ENCODE measurements at regions not wholly inside any gene's neighbourhood (a gene's known extent, or its start where the extent isn't known, plus 50 kb on each side); places are given as distances from the start of the nearest gene placed in this dataset.

GRCh38 chr7:118573085-118573484 is 348.6 kb downstream of the ANKRD7 start:
- no peak for DNase-seq (ENCODE audit: low read depth)

GRCh38 chr7:118575393-118575948 is 351.0 kb downstream of the ANKRD7 start:
- DNase-seq (ENCODE audit: low read depth) = no peak

- DNase-seq (ENCODE audit: low read depth) = no peak
These were observed 356.4 kb downstream of the ANKRD7 start for GRCh38 chr7:118580743-118581382.

GRCh38 chr7:118583641-118584040 is 359.1 kb downstream of the ANKRD7 start:
- DNase-seq (ENCODE audit: low read depth) = no peak

GRCh38 chr7:118586248-118586647 is 361.7 kb downstream of the ANKRD7 start:
- DNase-seq (ENCODE audit: low read depth) = no peak

GRCh38 chr7:118590107-118590506 is 365.6 kb downstream of the ANKRD7 start:
- no peak for DNase-seq (ENCODE audit: low read depth)

- DNase-seq (ENCODE audit: low read depth) = no peak
These were observed 377.6 kb downstream of the ANKRD7 start for GRCh38 chr7:118602090-118602489.

- no peak for DNase-seq (ENCODE audit: low read depth)
These were observed 382.1 kb downstream of the ANKRD7 start for GRCh38 chr7:118606602-118607001.

GRCh38 chr7:118609207-118609606 is 384.7 kb downstream of the ANKRD7 start:
- DNase-seq (ENCODE audit: low read depth) = no peak

GRCh38 chr7:118615681-118616080 is 391.2 kb downstream of the ANKRD7 start:
- DNase-seq (ENCODE audit: low read depth) = no peak

- no peak for DNase-seq (ENCODE audit: low read depth)
These were observed 397.4 kb downstream of the ANKRD7 start for GRCh38 chr7:118621810-118622360.

- DNase-seq (ENCODE audit: low read depth) = no peak
These were observed 402.2 kb downstream of the ANKRD7 start for GRCh38 chr7:118626739-118627138.

- DNase-seq (ENCODE audit: low read depth) = no peak
These were observed 403.0 kb downstream of the ANKRD7 start for GRCh38 chr7:118627467-118627866.

GRCh38 chr7:118629898-118630438 is 405.5 kb downstream of the ANKRD7 start:
- no peak for DNase-seq (ENCODE audit: low read depth)

GRCh38 chr7:118642396-118642795 is 417.9 kb downstream of the ANKRD7 start:
- DNase-seq (ENCODE audit: low read depth) = no peak

- no peak for DNase-seq (ENCODE audit: low read depth)
These were observed 419.8 kb downstream of the ANKRD7 start for GRCh38 chr7:118644346-118644745.

GRCh38 chr7:118648002-118648401 is 423.5 kb downstream of the ANKRD7 start:
- DNase-seq (ENCODE audit: low read depth) = no peak

- no peak for DNase-seq (ENCODE audit: low read depth)
These were observed 433.0 kb downstream of the ANKRD7 start for GRCh38 chr7:118657391-118658005.

- DNase-seq (ENCODE audit: low read depth) = no peak
These were observed 437.8 kb downstream of the ANKRD7 start for GRCh38 chr7:118662266-118662665.

GRCh38 chr7:118664498-118664897 is 440.0 kb downstream of the ANKRD7 start:
- DNase-seq (ENCODE audit: low read depth) = no peak

GRCh38 chr7:118671149-118671548 is 446.6 kb downstream of the ANKRD7 start:
- no peak for DNase-seq (ENCODE audit: low read depth)

GRCh38 chr7:118684796-118685195 is 460.3 kb downstream of the ANKRD7 start:
- no peak for DNase-seq (ENCODE audit: low read depth)

GRCh38 chr7:118689403-118689802 is 464.9 kb downstream of the ANKRD7 start:
- DNase-seq (ENCODE audit: low read depth) = no peak
